Activated CD8-positive, alpha-beta memory T cell treated with anti-CD3 and anti-CD28 coated beads, Interleukin-2, amount 50 U/mL, for 24 hours (primary cell): ENCODE measurements at regions not wholly inside any gene's neighbourhood (a gene's known extent, or its start where the extent isn't known, plus 50 kb on each side); places are given as distances from the start of the nearest gene placed in this dataset.

Experiments
- DNase-seq: peaks from one replicate; pipeline ENCODE4 v3.0.0-alpha.2; 2020; ENCODE audit errors: extremely low read depth

GRCh38 chr11:11135820-11136476 is 217.1 kb downstream of the CSNK2A3 start:
- DNase-seq = no peak

- no peak for DNase-seq
These were observed 223.9 kb downstream of the CSNK2A3 start for GRCh38 chr11:11129118-11129517.

GRCh38 chr11:11125618-11126017 is 227.4 kb downstream of the CSNK2A3 start:
- no peak for DNase-seq

GRCh38 chr11:11122749-11123148 is 230.3 kb downstream of the CSNK2A3 start:
- no peak for DNase-seq

GRCh38 chr11:11119917-11120316 is 233.1 kb downstream of the CSNK2A3 start:
- no peak for DNase-seq

- no peak for DNase-seq
These were observed 235.3 kb downstream of the CSNK2A3 start for GRCh38 chr11:11117730-11118129.

GRCh38 chr11:11115475-11115874 is 237.6 kb downstream of the CSNK2A3 start:
- DNase-seq = no peak

GRCh38 chr11:11113626-11114025 is 239.4 kb downstream of the CSNK2A3 start:
- DNase-seq = no peak

- DNase-seq = no peak
These were observed 245.0 kb downstream of the CSNK2A3 start for GRCh38 chr11:11108026-11108425.

GRCh38 chr11:11107076-11107723 is 245.8 kb downstream of the CSNK2A3 start:
- no peak for DNase-seq

- no peak for DNase-seq
These were observed 247.5 kb upstream of the ZBED5 start for GRCh38 chr11:11105361-11105760.

- no peak for DNase-seq
These were observed 238.2 kb upstream of the ZBED5 start for GRCh38 chr11:11095831-11096723.

GRCh38 chr11:11090495-11090894 is 232.6 kb upstream of the ZBED5 start:
- no peak for DNase-seq

GRCh38 chr11:11089805-11090204 is 232.0 kb upstream of the ZBED5 start:
- no peak for DNase-seq

- DNase-seq = no peak
These were observed 229.1 kb upstream of the ZBED5 start for GRCh38 chr11:11086979-11087378.

- DNase-seq = no peak
These were observed 227.7 kb upstream of the ZBED5 start for GRCh38 chr11:11085580-11085979.

- DNase-seq = no peak
These were observed 226.5 kb upstream of the ZBED5 start for GRCh38 chr11:11084337-11084736.

GRCh38 chr11:11083441-11083840 is 225.6 kb upstream of the ZBED5 start:
- DNase-seq = no peak

GRCh38 chr11:11082646-11083045 is 224.8 kb upstream of the ZBED5 start:
- no peak for DNase-seq

- DNase-seq = no peak
These were observed 223.9 kb upstream of the ZBED5 start for GRCh38 chr11:11081776-11082175.

- no peak for DNase-seq
These were observed 223.4 kb upstream of the ZBED5 start for GRCh38 chr11:11081288-11081687.

- DNase-seq = no peak
These were observed 220.7 kb upstream of the ZBED5 start for GRCh38 chr11:11078344-11079086.
